WTC11 (cell line): ENCODE measurements at regions not wholly inside any gene's neighbourhood (a gene's known extent, or its start where the extent isn't known, plus 50 kb on each side); places are given as distances from the start of the nearest gene placed in this dataset.

Experiments
- ATAC-seq: fragments of 200-7000 bp; cut with Tn5 transposase; 2 replicates; pipeline ENCODE4 v1.10.0; 2021; ENCODE audit warnings: mild to moderate bottlenecking, moderate library complexity
- CTCF ChIA-PET: fragments of 300-600 bp; sonication (Branson Sonifier 250); formaldehyde crosslinking; loops from one replicate; lab custom pipeline; 2021; ENCODE audit warnings: antibody characterized with exemption; lab: Charles Lee
- POLR2A ChIA-PET: fragments of 350-600 bp; sonication (Branson Sonifier 250); formaldehyde crosslinking; loops from one replicate; lab custom pipeline; 2021; ENCODE audit warnings: antibody characterized with exemption; lab: Charles Lee
- DNase-seq: peaks from one replicate; pipeline ENCODE4 v3.0.0; 2021; ENCODE audit warnings: low spot score
- H3K27ac Mint-ChIP-seq: 2 replicates; pipeline ENCODE4 v1.8.0; 2021; ENCODE audit warnings: mixed read lengths
- H3K27me3 Mint-ChIP-seq: 2 replicates; pipeline ENCODE4 v1.8.0; 2021; ENCODE audit warnings: low read depth, mild to moderate bottlenecking, moderate library complexity, mixed read lengths
- H3K36me3 Mint-ChIP-seq: 2 replicates; pipeline ENCODE4 v1.8.0; 2021; ENCODE audit warnings: mixed read lengths
- H3K4me1 Mint-ChIP-seq: 2 replicates; pipeline ENCODE4 v1.8.0; 2022; ENCODE audit warnings: mixed read lengths
- H3K4me3 Mint-ChIP-seq: 2 replicates; pipeline ENCODE4 v1.8.0; 2021; ENCODE audit warnings: mild to moderate bottlenecking, moderate library complexity, mixed read lengths
- H3K9me3 Mint-ChIP-seq: 2 replicates; pipeline ENCODE4 v1.8.0; 2021; ENCODE audit warnings: mixed read lengths
- ATF3 ChIP-seq: sonication (generic); formaldehyde crosslinking; conservative IDR thresholded peaks from 2 replicates; pipeline ENCODE4 v1.8.1; 2022; ENCODE audit warnings: mild to moderate bottlenecking, missing genetic modification reagents
- ATF6 ChIP-seq: sonication (generic); formaldehyde crosslinking; IDR thresholded peaks from 2 replicates; pipeline ENCODE4 v1.8.1; 2023; ENCODE audit warnings: mild to moderate bottlenecking, missing genetic modification reagents
- CTCF ChIP-seq: fragments of 200-600 bp; IDR thresholded peaks from 2 replicates; pipeline ENCODE4 v1.8.0; 2022; ENCODE audit warnings: antibody characterized with exemption
- E2F5 ChIP-seq: sonication (generic); formaldehyde crosslinking; IDR thresholded peaks from 2 replicates; pipeline ENCODE4 v1.8.1; 2022; ENCODE audit warnings: mild to moderate bottlenecking, moderate library complexity, missing genetic modification reagents
- EMX1 ChIP-seq: fragments of 250-450 bp; sonication (Bioruptor Pico); IDR thresholded peaks from 2 replicates; pipeline ENCODE4 v1.8.0; 2021; ENCODE audit warnings: mild to moderate bottlenecking
- FOXK1 ChIP-seq: sonication (generic); formaldehyde crosslinking; IDR thresholded peaks from 2 replicates; pipeline ENCODE4 v1.8.0; 2022; ENCODE audit warnings: mild to moderate bottlenecking, moderate library complexity, missing genetic modification reagents
- FOXP4 ChIP-seq: sonication (generic); formaldehyde crosslinking; IDR thresholded peaks from 2 replicates; pipeline ENCODE4 v1.8.0; 2022; ENCODE audit warnings: mild to moderate bottlenecking, missing genetic modification reagents
- GTF2I ChIP-seq: fragments of 250-450 bp; sonication (Bioruptor Pico); conservative IDR thresholded peaks from 2 replicates; pipeline ENCODE4 v1.4.0; 2021; ENCODE audit warnings: mild to moderate bottlenecking
- HMGA2 ChIP-seq: fragments of 250-450 bp; sonication (Bioruptor Pico); IDR thresholded peaks from 2 replicates; pipeline ENCODE4 v1.4.0; 2021; ENCODE audit warnings: mild to moderate bottlenecking, moderate library complexity
- PRDM15 ChIP-seq: sonication (generic); formaldehyde crosslinking; IDR thresholded peaks from 2 replicates; pipeline ENCODE4 v1.8.0; 2022; ENCODE audit warnings: missing genetic modification reagents
- RELA ChIP-seq: sonication (generic); formaldehyde crosslinking; IDR thresholded peaks from 2 replicates; pipeline ENCODE4 v1.8.1; 2022; ENCODE audit warnings: missing genetic modification reagents, mild to moderate bottlenecking, borderline replicate concordance
- SMAD4 ChIP-seq: sonication (generic); formaldehyde crosslinking; IDR thresholded peaks from 2 replicates; pipeline ENCODE4 v1.8.0; 2022; ENCODE audit warnings: mild to moderate bottlenecking, missing genetic modification reagents
- STAT6 ChIP-seq: sonication (generic); formaldehyde crosslinking; conservative IDR thresholded peaks from 2 replicates; pipeline ENCODE4 v1.8.1; 2023; ENCODE audit warnings: mild to moderate bottlenecking, low read depth, missing genetic modification reagents, moderate library complexity
- TP53 ChIP-seq: sonication (generic); formaldehyde crosslinking; IDR thresholded peaks from 2 replicates; pipeline ENCODE4 v1.8.1; 2023; ENCODE audit warnings: mild to moderate bottlenecking, missing genetic modification reagents
- ZNF121 ChIP-seq: sonication (generic); formaldehyde crosslinking; IDR thresholded peaks from 2 replicates; pipeline ENCODE4 v1.8.0; 2023; ENCODE audit warnings: missing genetic modification reagents
- ZNF423 ChIP-seq: fragments of 250-450 bp; sonication (Bioruptor Pico); IDR thresholded peaks from 2 replicates; pipeline ENCODE4 v2.1.2; 2022; ENCODE audit warnings: mild to moderate bottlenecking, moderate library complexity
- ZSCAN18 ChIP-seq: fragments of 250-450 bp; sonication (Bioruptor Pico); IDR thresholded peaks from 2 replicates; pipeline ENCODE4 v2.1.2; 2022; ENCODE audit warnings: mild to moderate bottlenecking, moderate library complexity

GRCh38 chr3:116897382-116897781, 187.8 kb downstream of the TUSC7 start (continued):
- no peak for TF ChIP-seq STAT6 (CRISPR knock-in tag)
- no peak for TF ChIP-seq HMGA2 (CRISPR knock-in tag)
- no peak for TF ChIP-seq ATF6 (CRISPR knock-in tag)
- TF ChIP-seq EMX1, result no peak
- no peak for TF ChIP-seq ZSCAN18 (CRISPR knock-in tag)
- TF ChIP-seq FOXK1 (CRISPR knock-in tag), result no peak
- no peak for TF ChIP-seq GTF2I (CRISPR knock-in tag)

GRCh38 chr3:116899253-116899652, 189.7 kb downstream of the TUSC7 start:
- DNase-seq, result no peak
- no peak overlapping the region for H3K4me3 Mint-ChIP-seq
- no peaks in the 10 kb centered on the region for H3K4me1 Mint-ChIP-seq
- no peak overlapping the region for H3K27ac Mint-ChIP-seq
- ATAC-seq, result no peak
- ChIA-PET POLR2A (no interaction called here), CTCF (interaction anchor here (1.6 kb wide), 1 partner anchor 128 kb away, joined by 5 read pairs; no protein-coding TSS in a partner anchor)
- no peaks in the 10 kb centered on the region for H3K9me3 Mint-ChIP-seq
- H3K36me3 Mint-ChIP-seq, result no peaks in the 10 kb centered on the region
- no peaks in the 10 kb centered on the region for H3K27me3 Mint-ChIP-seq
- TF ChIP-seq SMAD4, result no peak

GRCh38 chr3:116905334-116905733, 195.8 kb downstream of the TUSC7 start:
- DNase-seq (no peak), ATAC-seq (no peak)
- Mint-ChIP-seq H3K27me3 (no peaks in the 10 kb centered on the region), H3K9me3 (peaks cover 11% of the 10 kb centered on the region), H3K4me3 (no peak overlapping the region), H3K4me1 (peaks cover 8% of the 10 kb centered on the region), H3K36me3 (peaks cover 4% of the 10 kb centered on the region), H3K27ac (no peak overlapping the region)
- ChIA-PET POLR2A (no interaction called here), CTCF (interaction anchor here (0.9 kb wide), 1 partner anchor 134 kb away, joined by 3 read pairs; no protein-coding TSS in a partner anchor)
- TF ChIP-seq RELA (CRISPR knock-in tag) (no peak), FOXP4 (CRISPR knock-in tag) (no peak), ZNF121 (no peak), ZNF423 (CRISPR knock-in tag) (no peak), CTCF (no peak), ATF3 (no peak), E2F5 (no peak), TP53 (CRISPR knock-in tag) (no peak), PRDM15 (CRISPR knock-in tag) (no peak)
